GM10248 (cell line): ENCODE measurements at regions not wholly inside any gene's neighbourhood (a gene's known extent, or its start where the extent isn't known, plus 50 kb on each side); places are given as distances from the start of the nearest gene placed in this dataset.

Experiments
- CTCF ChIA-PET: fragments of 300-600 bp; sonication (Branson Sonifier 250); formaldehyde crosslinking; extraction: SDS; loops from one replicate; lab custom pipeline; 2021; ENCODE audit warnings: antibody characterized with exemption; lab: Yijun Ruan, JAX
- POLR2A ChIA-PET: fragments of 350-650 bp; sonication (Branson Sonifier 250); formaldehyde crosslinking; extraction: SDS; loops from one replicate; lab custom pipeline; 2020; ENCODE audit warnings: antibody characterized with exemption; lab: Yijun Ruan, JAX
- DNase-seq: peaks from one replicate; pipeline ENCODE4 v3.0.0; 2012; ENCODE audit errors: extremely low spot score
- TF ChIP-seq, protein P1 (sequence below): IDR thresholded peaks from 2 replicates; pipeline ENCODE4 v1.5.1; 2012; ENCODE audit warnings: mild to moderate bottlenecking, low read depth; ENCODE audit errors: extremely low read depth, missing control alignments, control extremely low read depth

DNA sequence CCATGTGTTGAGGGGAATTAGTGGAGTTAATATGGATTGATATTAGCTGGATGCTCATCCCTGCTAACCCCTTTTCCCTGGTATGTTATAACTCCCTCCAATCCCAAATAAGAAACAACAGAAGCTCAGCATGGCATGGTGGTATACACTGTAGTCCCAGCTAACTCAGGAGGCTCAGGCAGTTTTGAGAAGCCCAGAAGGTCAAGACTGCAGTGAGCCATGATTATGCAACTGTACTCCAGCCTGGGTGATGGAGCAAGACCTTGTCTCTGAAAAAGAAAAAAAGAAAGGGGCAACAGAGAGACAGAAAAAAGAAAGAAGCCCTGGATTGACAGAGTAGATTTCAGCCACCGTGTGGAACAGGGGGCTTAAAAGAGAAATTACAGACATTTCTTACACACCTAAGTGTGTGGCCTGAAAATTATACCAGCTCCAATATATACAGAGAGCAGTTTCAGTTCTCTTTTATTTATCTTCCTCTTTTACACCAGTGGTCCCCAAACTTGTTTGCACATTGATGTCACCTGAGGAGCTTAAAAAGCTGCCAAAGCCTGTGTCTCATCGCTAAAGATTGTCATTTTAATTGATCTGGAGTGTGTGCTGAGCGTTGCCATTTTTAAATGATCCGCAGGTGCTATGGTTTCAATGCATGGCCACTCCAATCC lies 203.6 kb downstream of the UBE2E3 start:
- peak; percentile 33 for DNase-seq
- TF ChIP-seq, protein P1, sequence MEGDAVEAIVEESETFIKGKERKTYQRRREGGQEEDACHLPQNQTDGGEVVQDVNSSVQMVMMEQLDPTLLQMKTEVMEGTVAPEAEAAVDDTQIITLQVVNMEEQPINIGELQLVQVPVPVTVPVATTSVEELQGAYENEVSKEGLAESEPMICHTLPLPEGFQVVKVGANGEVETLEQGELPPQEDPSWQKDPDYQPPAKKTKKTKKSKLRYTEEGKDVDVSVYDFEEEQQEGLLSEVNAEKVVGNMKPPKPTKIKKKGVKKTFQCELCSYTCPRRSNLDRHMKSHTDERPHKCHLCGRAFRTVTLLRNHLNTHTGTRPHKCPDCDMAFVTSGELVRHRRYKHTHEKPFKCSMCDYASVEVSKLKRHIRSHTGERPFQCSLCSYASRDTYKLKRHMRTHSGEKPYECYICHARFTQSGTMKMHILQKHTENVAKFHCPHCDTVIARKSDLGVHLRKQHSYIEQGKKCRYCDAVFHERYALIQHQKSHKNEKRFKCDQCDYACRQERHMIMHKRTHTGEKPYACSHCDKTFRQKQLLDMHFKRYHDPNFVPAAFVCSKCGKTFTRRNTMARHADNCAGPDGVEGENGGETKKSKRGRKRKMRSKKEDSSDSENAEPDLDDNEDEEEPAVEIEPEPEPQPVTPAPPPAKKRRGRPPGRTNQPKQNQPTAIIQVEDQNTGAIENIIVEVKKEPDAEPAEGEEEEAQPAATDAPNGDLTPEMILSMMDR, result no peak
- ChIA-PET POLR2A (no interaction called here), CTCF (interaction anchor here (1.1 to 2.6 kb wide), 7 partner anchors 9 to 283 kb away, joined by 3 to 13 read pairs (median 4); no protein-coding TSS in a partner anchor)

DNA sequence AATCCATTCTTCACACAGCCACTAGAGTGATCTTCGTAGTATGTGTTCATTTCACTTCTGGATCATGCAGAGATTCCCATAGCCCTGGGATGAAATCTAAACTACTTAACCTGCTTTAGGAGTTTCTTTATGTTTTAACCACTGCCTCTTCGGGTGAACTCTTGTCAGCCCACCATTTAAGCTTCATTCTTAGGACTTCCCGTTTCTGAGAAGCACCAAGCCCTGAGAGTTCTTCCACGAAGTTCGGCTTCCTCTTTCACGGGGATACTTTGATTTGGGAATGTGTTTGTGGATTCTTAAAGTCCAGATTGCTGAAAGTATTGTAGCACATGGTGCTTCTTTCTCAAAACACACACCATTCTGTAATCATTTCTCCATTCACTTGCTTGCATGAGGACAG lies 205.0 kb downstream of the UBE2E3 start:
- DNase-seq, result no peak
- ChIA-PET CTCF (interaction anchor here (1.0 to 2.6 kb wide), 3 partner anchors 9 to 43 kb away, joined by 4 to 13 read pairs (median 8); no protein-coding TSS in a partner anchor), POLR2A (interaction anchor here (0.6 kb wide), 1 partner anchor 20 kb away, joined by 3 read pairs; no protein-coding TSS in a partner anchor)
- TF ChIP-seq, protein P1, result no peak

DNA sequence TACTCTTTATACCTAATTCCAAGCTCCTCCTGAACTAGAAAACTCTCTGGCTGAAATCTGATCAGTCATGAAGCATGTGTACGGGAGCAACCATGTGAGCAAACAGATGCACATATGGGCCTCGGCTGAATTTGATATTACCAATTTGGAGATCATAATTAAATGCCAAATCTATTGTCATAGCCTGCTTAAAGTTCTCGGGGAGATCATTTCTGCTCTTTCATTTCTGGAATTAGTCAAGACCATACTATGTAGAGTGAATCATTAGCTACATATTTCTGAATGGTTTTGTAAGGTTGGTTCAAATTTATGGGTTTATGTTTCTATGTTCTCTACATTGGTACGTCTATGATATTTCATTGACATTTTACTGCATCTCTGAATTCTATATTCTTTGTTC lies 205.5 kb downstream of the UBE2E3 start:
- ChIA-PET CTCF (interaction anchor here (1.0 to 2.6 kb wide), 2 partner anchors 11 to 42 kb away, joined by 4 to 8 read pairs; no protein-coding TSS in a partner anchor), POLR2A (interaction anchor here (0.6 kb wide), 1 partner anchor 20 kb away, joined by 3 read pairs; no protein-coding TSS in a partner anchor)
- TF ChIP-seq, protein P1, result no peak
- no peak for DNase-seq

DNA sequence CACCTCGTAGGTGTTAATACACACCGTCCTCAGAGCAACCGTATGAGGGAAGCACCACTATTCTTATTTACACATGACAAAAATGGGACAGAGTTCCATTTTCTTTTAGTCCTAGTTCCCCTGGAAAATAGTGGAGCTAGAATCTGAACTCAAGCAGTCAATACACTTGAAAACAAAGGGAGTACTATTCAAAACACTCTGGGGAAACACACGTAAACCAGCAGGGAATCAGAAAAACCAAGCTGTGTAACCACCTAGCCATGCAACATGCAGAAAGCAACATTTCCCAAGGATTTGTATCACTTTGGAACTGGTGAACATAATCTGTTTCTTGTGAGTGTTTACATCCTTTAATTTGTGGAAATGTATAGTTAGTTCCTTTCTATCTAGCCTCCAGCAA lies 208.2 kb downstream of the UBE2E3 start:
- DNase-seq, result no peak
- TF ChIP-seq, protein P1, result no peak
- CTCF ChIA-PET, result interaction anchor here (2.9 kb wide), 1 partner anchor 10 kb away, joined by 9 read pairs; no protein-coding TSS in a partner anchor
- POLR2A ChIA-PET, result no interaction called here

DNA sequence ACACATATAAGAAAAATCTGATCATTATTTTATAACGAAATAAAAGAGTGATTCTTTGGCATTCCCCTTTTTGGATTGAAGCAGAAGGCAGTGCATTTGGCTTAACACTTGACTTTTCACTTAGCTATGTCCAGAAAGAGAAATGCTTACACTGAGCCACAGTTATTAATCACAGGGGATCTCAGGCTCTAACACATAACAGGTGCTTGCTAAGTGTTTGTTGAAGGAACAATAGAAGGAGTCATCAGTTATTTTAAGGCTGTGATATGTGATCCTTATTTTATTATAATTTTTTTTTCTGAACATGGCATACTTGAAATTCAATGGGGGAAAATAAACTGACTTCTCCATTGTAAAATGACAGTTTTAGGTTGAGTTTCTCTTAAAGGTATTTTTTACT lies 209.5 kb downstream of the UBE2E3 start:
- no peak for DNase-seq
- POLR2A ChIA-PET, result no interaction called here
- CTCF ChIA-PET, result interaction anchor here (1.0 to 2.9 kb wide), 6 partner anchors 11 to 119 kb away, joined by 3 to 9 read pairs (median 3); no protein-coding TSS in a partner anchor
- TF ChIP-seq, protein P1, result no peak

DNA sequence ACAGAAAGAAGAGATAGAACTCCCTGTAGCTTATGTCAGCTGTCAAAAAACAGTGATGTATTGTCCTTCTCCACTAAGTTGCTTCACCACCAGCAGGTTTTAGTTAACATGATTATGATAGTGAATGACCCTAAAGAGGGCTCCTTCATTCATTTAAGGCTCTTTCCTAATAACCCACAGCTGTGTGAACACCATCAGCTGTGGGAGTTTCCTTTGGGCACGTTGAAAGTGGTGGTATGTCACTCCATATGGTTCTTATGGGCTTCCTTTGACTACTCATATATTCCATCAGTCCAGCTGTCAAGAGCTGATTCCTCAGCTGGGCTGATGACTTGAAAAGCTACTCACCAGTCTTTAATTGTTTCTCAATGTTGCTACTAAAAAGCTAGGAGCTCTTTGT lies 210.3 kb downstream of the UBE2E3 start:
- ChIA-PET POLR2A (no interaction called here), CTCF (interaction anchor here (1.0 to 2.9 kb wide), 10 partner anchors 11 to 524 kb away, joined by 3 to 9 read pairs (median 3); no protein-coding TSS in a partner anchor)
- TF ChIP-seq, protein P1, result no peak

More for the DNA sequence above, 210.3 kb downstream of the UBE2E3 start:
- no peak for DNase-seq
